C4-2B (cell line): ENCODE measurements at regions not wholly inside any gene's neighbourhood (a gene's known extent, or its start where the extent isn't known, plus 50 kb on each side); places are given as distances from the start of the nearest gene placed in this dataset.
A peak's percentile ranks its signal among the peaks of the same experiment; 100 is the strongest.

Experiments
- H3K27ac ChIP-seq: fragments of 450-650 bp; 2 replicates; pipeline ENCODE4 v1.5.1; 2017
- CTCF ChIP-seq: fragments of 450-650 bp; conservative IDR thresholded peaks from 2 replicates; pipeline ENCODE4 v1.5.1; 2017; ENCODE audit warnings: mild to moderate bottlenecking
- ZFX ChIP-seq: fragments of 450-650 bp; IDR thresholded peaks from 2 replicates; pipeline ENCODE4 v1.6.1; 2017

GRCh38 chr20:22801528-22801927, 217.2 kb upstream of the FOXA2 start:
- no peak for TF ChIP-seq ZFX
- TF ChIP-seq CTCF = no peak

GRCh38 chr20:22802296-22802695, 217.9 kb upstream of the FOXA2 start:
- H3K27ac ChIP-seq = no peak overlapping the region
- no peak for TF ChIP-seq ZFX
- no peak for TF ChIP-seq CTCF

More at GRCh38 chr20:22801528-22801927, 217.2 kb upstream of the FOXA2 start:
- H3K27ac ChIP-seq = no peak overlapping the region

GRCh38 chr20:22805219-22805618, 220.8 kb upstream of the FOXA2 start:
- no peak overlapping the region for H3K27ac ChIP-seq
- TF ChIP-seq ZFX (no peak), CTCF (no peak)

- TF ChIP-seq ZFX (no peak), CTCF (no peak)
- H3K27ac ChIP-seq = no peak overlapping the region
Measured at GRCh38 chr20:22805996-22806395, 221.6 kb upstream of the FOXA2 start.

GRCh38 chr20:22807045-22807444, 222.7 kb upstream of the FOXA2 start:
- TF ChIP-seq ZFX (no peak), CTCF (no peak)
- peak overlapping the region; percentile 15; the same call in 1 of the 2 replicates for H3K27ac ChIP-seq

GRCh38 chr20:22807646-22808244, 223.4 kb upstream of the FOXA2 start:
- TF ChIP-seq ZFX = no peak
- no peak for TF ChIP-seq CTCF
- peak overlapping the region; percentile 44; the same call in 1 of the 2 replicates for H3K27ac ChIP-seq

- H3K27ac ChIP-seq = peak overlapping the region; percentile 44; the same call in 1 of the 2 replicates
- TF ChIP-seq ZFX (no peak), CTCF (no peak)
Measured at GRCh38 chr20:22808628-22809027, 224.3 kb upstream of the FOXA2 start.
